Activated CD4-positive, alpha-beta T cell treated with anti-CD3 and anti-CD28 coated beads for 1 hour (primary cell): ENCODE measurements at regions not wholly inside any gene's neighbourhood (a gene's known extent, or its start where the extent isn't known, plus 50 kb on each side); places are given as distances from the start of the nearest gene placed in this dataset.

Experiments used
- DNase-seq: peaks from one replicate; pipeline ENCODE4 v3.0.0-alpha.2; 2020

DNA sequence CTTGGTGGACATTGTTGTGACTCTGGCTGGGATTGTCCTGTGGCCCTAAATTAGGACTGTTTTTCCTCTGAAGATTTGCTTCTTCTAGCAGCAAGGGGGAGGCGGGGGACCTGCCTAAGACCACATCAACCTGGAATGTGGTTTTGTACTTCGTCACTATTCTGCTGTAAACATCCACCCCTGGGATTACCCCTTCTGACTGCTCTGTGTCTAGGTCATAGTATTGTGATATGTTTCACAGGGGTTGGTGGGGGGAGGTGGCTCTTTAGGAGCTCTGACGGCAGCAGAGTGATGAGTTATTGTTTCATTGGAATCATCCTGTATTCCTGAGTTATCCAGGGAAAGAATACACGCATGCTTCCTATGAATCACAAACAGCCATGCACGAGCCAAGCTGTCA is 226.4 kb upstream of the MYT1L start:
- no peak for DNase-seq

DNA sequence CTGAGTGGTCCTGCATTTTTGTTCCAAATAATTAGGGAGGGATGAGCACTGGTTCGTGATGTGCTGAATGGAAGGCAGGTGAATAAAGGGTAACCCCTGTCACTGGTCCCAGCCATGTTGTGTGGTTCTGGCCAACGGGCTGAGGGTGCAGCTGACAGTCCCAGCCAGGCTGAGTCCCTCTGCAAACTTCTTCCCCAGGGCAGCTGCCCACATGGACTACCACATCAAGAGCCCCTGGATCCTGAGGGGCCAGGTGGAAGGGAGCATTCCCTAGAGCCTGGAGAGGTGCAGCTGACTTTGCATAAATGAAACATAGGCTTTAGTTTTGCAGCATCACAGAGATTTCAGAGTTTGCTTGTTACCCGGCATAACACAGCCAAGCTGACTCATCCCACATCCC is 219.8 kb upstream of the MYT1L start:
- no peak for DNase-seq

DNA sequence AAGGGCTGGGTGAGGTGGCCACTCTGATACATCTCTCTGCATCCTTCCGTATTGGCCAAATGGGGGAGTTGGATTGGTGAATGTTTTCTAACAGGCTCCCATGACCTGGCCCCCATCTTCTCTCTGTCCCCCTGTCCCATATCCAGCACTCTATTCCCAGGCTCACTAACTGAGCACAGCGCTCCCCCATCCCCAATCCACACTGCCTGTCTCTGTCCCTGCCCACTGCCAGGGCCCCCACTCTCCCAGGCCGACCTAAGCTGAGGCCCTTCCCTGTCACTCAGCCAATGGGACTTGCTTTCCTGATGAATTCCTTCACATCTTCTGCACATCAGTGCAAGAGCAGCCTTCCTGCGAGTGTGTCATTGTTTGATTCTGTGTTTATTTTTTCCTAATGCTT is 216.8 kb upstream of the MYT1L start:
- DNase-seq = no peak

DNA sequence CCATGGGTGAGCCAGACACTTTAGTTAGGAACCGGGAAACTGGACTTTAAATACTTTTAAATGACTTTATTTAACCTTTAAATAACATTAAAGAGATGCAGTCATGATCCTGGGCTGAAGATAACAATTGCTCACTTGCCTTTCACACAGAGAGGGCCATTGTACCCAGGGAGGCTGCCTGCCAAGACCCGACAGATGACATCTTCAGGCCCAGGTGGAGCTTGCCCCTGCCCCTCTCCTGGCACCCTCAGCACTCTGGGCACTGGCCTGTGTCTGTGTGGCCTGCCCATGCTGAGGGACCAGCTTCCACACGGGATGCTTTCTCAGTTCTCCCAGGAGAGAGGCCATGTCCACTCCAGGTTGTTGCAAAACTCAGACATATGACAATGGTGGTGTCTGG is 216.4 kb upstream of the MYT1L start:
- no peak for DNase-seq

DNA sequence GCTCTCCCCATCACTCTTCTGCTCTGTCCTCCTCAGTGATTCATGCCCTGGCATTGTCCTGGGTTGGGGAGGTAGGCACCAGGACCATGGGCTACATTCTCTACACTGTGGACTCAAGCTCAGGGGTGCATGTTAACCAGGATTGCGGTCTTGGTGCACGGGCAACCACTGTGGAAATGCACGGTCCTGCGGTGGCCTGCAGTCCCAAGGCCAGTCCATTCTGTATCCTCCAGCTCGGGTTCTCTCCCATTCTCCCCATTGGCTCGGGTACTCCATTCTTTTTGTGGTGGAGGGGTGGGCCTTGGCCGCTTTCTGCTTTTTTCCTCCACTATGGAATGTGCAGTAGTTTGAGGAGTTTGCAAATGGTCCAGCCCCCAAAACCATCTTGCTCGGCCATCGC is 215.0 kb upstream of the MYT1L start:
- no peak for DNase-seq

DNA sequence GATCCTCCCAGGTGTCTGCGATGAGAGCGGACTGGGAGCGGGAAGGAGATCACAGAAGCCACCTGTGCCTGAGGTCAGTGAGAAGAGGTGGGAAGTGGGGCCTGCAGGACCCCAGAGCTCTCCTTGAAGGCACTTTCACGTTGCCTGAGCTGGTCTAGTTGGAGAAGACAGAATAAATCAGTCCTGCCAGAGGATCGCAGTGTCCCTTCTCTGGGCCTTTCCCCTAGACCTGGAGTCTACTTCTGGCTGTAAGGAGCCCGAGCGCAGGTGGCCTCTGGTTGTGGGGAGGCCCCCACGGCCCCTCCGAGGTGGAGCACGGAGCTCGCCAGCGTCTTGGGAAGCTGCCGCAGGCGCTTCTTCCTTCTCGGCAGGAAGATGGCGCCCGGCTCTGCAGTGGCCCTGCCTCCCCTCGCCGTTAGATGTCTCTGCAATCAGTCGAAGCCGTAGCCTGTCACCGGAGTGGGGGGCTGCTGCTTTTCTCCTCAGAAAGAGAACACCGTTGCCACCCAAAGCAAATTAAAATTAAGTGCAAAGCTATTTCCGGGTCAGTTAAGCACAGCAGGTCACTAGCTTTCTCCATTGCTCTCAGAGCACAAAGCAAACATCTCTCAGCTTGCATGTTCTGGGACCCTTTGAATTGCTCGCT is 212.0 kb upstream of the MYT1L start:
- no peak for DNase-seq

DNA sequence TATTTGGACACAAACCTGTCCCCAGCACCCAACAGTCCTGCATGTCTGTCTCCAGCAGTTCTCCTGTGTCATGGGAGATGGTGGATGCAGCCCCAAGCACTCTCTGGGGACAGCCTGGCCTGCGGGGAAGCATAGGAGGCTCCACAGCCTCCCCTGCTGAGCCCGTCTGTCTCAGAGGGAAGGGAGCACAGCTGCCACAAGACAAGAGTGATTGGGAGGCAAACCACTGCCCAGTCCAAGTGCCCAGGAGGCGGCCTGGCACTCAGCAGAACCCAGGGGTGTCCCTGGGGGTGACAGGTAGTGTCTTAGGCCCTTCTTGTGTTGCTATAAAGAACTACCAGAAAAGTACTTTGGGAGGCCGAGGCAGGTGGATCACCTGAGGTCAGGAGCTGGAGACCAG is 211.2 kb upstream of the MYT1L start:
- no peak for DNase-seq

DNA sequence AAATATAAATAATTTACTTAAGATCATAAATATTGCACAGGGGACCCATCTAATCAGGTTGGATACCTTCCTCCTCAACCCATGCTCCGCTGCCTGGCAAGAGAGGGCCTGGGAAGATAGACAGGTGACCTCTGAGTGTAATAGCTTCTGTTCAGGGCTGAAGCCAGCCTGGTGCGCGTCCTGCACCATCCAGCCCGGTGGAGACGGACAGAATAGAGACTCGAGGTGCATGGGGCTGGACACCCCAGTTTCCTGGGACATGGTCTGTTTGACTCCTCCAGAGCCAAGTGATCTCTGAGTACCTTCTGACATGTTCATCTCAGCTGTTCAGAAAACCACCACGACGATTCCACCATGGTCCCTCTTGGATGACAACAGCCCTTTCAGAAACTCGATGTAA is 209.3 kb upstream of the MYT1L start:
- DNase-seq = no peak

DNA sequence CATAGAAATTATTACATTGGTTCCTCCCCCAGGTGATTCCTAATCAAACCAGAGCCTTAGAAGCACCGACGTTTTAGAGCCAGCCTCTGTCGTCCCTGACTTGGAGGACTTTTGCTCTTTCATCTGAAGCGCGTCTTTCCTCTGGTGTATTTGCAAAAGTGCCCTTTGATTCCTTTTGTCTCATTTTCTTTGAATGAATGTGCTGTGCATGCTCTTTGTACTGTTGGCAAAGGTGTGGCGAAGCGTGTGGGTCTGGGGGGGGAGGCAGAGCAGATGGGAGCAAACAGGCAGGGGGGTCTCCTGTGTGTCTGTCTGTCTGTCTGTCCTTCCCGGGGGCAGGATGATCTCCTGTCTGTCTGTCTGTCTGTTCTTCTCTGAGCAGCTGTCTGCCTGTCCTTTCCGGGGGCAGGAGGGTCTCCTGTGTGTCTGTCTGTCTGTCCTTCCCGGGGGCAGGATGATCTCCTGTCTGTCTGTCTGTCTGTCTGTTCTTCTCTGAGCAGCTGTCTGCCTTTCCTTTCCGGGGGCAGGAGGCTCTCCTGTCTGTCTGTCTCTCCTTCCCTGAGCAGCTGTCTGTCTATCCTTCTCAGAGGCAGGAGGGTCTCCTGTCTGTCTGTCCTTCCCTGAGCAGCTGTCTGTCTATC is 205.5 kb upstream of the MYT1L start:
- DNase-seq = no peak

DNA sequence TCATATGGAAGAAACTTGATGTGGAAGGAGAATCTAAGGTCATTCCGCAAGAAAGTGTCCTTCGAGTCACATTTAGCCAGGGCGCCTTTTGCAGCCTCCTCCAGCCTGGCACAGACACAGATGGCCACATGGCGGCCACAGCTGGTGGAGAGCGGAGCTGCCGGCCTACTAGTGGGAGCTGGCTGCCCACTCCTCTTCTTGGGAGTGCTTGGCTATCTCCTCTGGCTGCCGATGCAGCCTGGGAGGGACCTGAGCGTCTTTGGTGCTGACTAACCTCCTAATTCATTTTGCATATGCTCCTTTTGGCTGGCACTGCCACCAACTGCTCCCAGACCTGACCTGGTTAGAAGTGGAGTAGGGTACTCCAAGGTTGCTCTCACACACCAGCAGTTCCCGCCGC is 199.3 kb upstream of the MYT1L start:
- no peak for DNase-seq

DNA sequence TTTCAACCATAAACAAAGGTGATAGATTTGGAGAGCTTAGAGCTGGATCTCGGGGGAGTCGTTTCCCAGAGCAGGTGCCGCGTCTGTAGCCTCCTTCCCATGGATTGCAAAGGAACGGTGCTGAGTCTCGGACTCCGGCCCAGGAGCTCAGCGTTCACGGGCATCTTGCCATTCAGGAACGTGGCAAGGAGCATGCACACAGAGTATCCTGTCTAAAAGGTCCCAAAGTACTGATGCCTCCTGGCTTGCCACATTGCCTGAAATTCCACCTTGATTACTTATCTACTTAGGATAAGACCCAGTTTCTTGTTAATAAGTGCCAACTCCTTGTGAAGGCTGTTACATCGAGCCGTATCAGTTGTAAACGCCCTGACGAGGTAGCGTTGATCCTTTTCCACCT is 197.8 kb upstream of the MYT1L start:
- no peak for DNase-seq

DNA sequence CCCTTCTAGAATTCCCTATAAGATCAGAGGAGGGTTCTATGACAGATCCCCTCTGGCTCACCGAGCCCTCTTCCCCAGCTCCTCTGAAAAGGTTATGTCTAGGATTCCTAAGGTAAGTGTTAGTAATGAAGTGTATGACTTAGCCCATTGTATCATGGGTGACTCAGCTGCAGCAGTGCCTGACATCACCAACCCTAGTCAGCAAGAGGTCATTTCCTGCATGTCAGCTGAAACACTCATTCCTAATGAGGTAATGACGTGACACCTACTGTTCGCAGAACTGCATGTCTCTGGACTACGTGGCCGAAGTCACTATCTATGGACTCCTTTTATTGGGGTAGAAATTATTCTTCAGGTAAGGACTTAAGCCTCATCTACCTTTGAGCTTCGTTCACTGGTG is 196.1 kb upstream of the MYT1L start:
- DNase-seq = no peak

DNA sequence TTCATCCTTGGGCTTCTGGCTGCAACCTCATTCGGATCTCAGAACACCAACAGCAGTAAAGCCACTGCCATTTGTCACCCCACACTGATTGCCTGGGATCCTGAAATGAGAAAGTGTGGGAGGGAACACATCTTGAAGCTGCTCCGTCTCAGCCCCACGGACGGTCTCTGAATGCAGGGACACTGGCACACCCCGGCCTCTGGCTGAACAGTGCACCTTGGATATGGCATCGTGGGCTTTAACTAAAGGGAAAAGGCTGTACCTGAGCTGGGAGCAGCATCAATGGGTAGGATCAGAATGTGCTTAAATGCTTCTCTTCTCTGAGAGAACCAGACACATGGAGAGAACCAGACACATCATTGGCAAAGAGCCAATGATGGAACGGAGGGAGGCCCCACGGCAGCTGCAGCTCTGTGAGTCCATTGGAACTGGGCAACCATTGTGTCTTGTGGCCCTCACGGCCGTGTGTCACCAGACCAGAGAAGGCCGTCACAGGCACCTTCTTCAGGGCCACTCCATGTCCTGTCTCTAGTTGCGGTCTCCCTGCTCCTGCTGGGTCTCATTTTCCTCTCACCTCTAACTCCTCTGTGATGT is 193.4 kb upstream of the MYT1L start:
- no peak for DNase-seq

DNA sequence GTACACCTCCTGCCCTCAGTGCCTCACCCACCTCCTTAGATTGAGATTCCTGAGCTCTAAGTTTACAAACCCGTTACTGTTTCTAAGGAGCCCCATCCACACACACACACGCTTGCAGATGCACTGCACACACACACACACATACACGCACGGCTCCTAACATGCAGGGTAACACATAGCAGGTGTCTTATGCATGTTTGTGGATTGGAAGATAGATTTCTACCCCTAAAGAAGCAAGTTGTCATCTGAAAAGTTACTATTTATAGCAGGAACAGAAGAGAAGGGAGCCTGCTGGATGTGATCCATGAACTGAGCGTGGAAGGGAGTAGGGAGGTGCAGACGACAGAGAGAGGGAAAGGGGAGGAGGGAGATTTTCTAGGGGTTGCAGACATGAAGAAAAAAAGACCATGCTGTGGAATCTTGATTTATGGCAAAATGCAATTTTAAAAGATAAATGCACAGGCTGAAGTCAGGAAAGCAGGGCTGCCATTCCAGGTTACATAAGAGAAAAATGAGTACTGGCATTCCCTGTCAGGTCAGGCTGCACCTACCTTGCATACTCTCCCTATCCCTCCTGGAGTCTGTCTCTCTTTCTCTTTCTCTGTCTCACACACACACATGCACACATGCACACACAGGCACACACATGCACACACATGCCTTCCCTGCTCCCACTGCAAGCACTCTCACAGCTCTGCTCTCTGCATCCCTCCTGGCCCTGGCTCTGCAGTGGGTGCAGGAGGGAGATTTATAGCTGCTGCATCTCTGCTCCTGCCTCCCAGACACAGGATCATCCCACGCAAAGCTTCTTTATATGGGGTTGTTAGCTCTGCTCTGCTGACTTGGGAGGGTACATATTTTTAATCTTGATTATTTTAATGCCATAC is 192.6 kb upstream of the MYT1L start:
- DNase-seq = no peak

DNA sequence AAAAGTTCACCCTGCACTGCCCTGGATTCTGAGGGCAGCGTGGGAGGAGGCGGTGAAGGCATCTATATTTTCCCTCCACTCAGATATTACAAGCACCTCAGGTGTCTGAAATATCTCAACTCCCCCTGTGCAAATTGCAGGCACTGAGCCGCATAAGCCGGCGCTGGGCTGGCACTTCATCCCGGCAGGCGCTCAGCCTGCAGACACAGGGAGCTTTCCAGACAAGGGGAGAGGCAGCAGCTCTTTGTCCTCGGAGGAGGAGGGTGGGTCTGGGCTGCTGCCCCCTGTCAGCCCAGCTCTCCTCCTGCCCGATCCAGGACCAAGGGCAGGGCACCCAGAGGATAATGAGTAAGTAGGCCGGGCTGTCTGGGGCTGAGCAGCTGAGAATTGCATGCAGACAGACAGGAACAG is 189.3 kb upstream of the MYT1L start:
- no peak for DNase-seq

DNA sequence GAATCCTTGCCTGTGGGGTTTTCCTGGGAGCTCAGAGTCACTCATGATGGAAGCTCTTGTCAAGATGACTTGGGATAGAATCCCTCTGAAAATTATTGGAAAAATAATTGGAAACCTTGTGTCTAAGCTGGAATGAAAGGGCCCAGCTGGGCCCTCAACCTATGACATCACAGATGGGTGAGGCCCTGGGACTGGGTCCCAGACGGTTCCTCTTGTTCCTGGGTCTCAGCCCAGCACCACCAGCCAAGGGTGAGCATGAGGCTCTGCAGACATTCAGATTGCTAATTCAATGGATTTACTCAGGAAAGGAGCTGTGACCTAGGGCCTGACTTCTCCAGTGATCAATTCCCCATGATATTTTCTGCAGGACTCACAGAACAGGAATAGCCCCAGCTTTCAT is 188.3 kb upstream of the MYT1L start:
- no peak for DNase-seq

DNA sequence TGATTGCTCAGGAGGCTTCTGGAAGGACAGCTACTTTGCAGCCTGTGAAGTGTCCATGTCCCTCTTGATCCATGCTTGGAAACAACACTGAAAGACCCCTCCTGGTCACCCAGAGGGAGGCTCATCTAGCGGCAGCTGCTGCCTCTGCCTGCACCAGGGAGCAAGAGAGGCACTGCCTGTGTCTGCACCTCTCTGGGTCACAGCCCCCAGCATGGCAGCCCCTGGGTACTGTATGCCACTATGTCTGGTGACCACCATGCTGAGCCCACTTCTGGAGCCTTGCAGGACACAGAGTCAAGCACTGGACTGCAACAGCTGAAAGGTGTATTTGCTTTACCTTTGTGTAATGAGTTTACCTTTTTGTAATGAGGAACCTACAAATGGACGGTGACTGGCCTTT is 186.3 kb upstream of the MYT1L start:
- no peak for DNase-seq

DNA sequence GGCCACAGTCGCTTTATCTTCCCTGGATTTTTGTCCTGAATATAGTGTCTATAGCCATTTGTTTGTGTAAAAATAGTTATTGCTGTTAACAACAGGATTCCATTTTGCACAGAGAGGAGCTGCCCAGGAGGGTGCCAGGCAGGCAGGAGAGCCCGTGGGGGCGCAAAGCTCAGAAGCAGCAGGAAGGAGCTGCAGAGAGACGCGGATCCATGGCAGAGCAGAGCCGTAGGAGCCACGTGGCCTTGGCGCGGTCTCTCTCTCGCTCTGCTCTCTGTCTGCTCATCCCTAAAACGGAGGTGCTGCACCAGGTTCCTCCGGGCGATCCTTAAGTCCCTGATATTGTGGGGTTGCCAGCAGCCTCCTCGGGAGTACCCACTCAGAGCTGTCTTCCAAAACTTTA is 185.3 kb upstream of the MYT1L start:
- no peak for DNase-seq

DNA sequence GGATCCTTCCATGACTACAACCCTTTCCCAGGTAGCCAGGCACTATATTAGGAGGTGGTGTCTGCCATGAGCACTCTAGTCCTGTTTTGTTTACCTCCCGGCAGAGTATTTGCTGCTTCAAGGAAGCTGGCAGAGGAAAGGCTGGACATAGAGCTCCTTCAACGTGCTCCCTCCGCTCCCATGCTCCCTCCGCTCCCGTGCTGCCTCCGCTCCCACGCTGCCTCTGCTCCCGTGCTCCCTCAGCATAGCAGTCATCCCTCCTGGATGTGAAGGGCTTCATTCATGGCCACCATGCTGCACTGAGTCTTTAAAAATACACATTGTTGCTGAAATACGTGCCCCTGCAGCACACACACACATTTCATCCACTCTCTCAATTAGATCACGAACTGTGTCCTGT is 181.9 kb upstream of the MYT1L start:
- no peak for DNase-seq

DNA sequence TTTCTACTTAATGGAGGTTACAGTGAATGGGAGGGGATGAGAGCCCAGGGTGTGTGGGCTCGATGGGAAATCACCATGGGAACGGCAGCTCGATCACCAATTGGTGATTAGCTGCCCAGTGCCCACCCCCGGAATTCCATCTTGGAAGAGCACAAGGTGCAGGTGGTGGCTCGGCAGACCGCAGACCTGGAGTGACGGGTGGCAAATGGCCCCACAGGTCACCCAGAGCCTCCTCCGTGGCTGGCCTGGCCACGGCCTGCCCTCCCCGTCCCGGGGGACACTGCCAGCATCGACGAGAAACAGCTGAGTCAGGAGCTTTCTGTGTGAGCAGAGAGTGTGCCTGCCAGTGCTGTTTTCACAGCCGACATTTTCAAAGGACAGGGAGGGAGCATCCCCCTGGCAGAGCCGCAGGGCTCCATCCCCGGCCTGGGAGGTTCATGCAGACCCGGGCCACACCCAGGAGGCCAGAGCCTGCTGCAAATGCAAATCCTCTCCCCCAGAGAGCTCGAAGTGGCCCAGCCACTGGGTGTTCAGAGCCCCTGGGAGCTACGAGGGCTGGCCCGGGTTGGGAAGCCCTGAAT is 176.4 kb upstream of the MYT1L start:
- no peak for DNase-seq

DNA sequence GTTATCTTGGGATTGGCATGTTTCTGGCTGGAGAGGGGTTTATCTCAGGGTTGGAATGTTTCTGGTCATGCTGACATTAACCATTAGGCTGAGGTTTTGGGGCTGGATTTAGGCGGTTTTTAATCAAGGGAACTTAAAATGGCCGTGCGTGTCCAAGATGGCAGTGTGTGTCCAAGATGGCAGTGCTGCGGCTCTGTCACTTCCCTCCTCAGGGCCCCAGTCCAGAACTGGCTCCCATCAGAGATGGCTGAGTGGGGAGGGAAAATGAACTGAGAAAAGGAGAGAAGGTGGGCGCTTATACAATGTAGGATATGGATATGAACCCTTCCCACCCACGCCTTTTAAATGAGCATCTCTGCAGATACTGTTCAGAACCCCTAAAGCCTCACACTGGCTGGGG is 175.5 kb upstream of the MYT1L start:
- no peak for DNase-seq

DNA sequence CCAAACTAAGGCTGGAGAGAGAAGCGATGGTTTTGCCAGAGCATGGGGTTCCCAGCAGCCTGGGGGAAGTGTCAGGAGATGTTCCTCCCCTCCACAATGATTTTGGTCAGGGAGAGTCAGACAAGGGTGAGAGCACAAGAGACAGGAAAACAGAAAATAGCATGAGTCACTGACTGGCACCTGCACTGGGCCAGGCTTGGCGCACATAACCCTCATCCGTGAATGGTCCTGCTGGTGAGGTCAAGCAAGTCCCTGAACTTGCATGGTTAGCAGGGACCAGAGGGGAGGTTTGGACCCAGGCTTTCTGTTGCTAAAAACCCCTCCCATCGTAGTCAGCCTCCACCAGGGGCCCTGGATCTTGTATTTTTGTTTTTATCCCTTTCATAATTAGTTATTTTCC is 174.5 kb upstream of the MYT1L start:
- DNase-seq = no peak

DNA sequence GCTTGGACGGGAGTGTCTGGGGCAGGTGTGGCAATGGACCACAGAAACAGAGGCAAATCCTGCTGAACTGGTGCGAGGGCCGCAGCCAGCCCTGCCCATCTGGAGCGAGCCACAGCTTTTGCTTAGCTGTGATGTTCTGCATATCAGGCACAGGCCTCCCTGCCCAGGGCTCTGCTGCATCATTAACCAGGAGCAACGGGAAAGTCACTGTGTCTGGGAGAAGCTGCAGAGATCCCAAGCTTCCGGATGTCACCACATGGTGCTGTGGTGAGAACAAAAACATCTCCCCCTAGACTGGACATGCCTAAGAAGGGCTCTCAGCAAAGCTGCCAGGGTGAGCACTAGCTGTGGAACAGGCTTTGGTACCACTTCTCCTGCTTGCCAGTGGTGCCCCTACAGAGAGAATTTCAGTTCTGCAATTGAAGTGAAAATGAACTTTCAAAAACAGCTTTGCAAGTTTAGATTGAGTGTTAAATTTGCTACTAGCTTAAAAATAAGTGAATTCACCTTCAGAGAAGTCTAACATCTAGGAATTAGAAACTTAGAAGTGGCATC is 172.9 kb upstream of the MYT1L start:
- DNase-seq = no peak
